ENCODE measurements at regions not wholly inside any gene's neighbourhood (a gene's known extent, or its start where the extent isn't known, plus 50 kb on each side); places are given as distances from the start of the nearest gene placed in this dataset.

DNA sequence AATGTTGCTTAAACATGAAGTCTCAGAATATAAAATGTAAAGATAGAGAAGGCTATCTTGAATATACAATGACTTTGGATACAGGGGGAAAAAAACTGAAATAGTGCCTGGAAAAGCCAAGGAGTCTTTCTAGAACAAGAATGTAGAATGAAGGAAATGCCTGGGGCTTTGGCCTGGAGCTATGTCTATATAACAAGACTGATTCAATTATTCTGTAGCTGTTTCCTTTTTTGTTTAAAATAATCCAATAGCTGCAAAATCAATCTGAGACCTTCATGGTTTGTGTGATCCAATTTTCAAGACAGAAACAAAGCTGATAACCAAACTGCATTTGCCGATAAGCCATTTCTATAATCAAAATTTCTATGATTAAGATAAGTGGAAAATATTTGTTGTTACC, 530.9 kb upstream of the NBEA start:
- no peaks in the 10 kb centered on the region for H3K9me3 ChIP-seq (replicated peaks)
- no peak overlapping the region for H3K27ac ChIP-seq
- no peak for DNase-seq
- no peaks in the 10 kb centered on the region for H3K36me3 ChIP-seq
- H3K4me3 ChIP-seq = no peak overlapping the region
- no peaks in the 10 kb centered on the region for H3K27me3 ChIP-seq
- no peaks in the 10 kb centered on the region for H3K4me1 ChIP-seq

GRCh38 chr13:34411894-34412293, 530.2 kb upstream of the NBEA start:
- no peaks in the 10 kb centered on the region for H3K9me3 ChIP-seq (replicated peaks)
- DNase-seq = no peak
- H3K27me3 ChIP-seq = no peaks in the 10 kb centered on the region
- no peak overlapping the region for H3K27ac ChIP-seq
- H3K4me1 ChIP-seq = no peaks in the 10 kb centered on the region
- H3K36me3 ChIP-seq = no peaks in the 10 kb centered on the region
- H3K4me3 ChIP-seq = no peak overlapping the region

DNA sequence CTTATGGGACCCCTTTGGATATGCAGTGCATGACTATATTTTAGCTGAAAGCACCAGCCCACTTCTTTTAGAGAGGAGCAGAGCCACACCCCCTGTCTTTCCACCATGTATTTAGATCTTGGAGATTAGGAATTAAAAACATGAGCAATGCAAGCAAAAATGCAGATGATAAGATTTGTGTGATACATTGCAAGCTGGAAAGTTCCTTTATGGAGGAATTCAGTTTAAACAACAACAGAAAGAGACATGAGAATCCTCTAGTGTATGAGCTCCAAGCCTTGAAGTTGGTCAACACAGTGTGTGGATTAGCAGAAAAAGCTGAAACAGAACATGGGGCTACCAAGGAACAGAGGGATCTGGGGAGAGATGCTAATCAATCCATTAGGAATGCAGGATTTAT, 529.8 kb upstream of the NBEA start:
- Histone ChIP-seq H3K4me3 (no peak overlapping the region), H3K27me3 (no peaks in the 10 kb centered on the region), H3K27ac (no peak overlapping the region), H3K9me3 (replicated peaks) (no peaks in the 10 kb centered on the region), H3K36me3 (no peaks in the 10 kb centered on the region), H3K4me1 (no peaks in the 10 kb centered on the region)
- no peak for DNase-seq

DNA sequence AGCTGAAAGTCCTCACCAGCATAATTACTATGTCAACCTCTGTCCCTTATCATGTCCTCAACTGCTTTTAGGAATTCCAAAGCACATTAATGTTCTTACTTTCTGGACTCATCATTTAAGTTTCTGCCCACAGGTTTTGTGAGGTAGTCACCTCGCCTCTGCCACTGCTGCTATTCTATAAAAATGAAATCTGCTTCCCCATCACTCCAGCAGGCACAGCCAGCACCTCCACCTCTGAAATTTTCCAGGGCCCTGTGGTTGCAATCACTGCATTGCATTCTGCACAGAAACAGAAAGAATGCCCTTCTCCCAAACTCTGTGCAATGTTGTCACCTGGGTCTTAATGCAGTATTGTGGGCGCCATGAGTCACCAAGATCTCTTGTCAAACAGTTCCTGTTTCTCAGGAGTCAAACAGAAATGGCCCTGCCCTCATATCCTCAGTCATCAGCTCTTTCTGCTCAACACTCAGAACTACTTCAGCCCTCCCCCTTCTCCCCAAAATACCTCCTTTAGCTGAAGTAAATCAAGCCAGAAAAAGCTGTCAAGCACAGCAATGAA, 529.2 kb upstream of the NBEA start:
- Histone ChIP-seq H3K4me3 (no peak overlapping the region), H3K9me3 (replicated peaks) (no peaks in the 10 kb centered on the region), H3K36me3 (no peaks in the 10 kb centered on the region), H3K4me1 (no peaks in the 10 kb centered on the region), H3K27ac (no peak overlapping the region), H3K27me3 (no peaks in the 10 kb centered on the region)
- no peak for DNase-seq

- no peak for DNase-seq
- Histone ChIP-seq H3K4me3 (no peak overlapping the region), H3K27ac (no peak overlapping the region), H3K9me3 (replicated peaks) (no peaks in the 10 kb centered on the region), H3K27me3 (no peaks in the 10 kb centered on the region), H3K4me1 (no peaks in the 10 kb centered on the region), H3K36me3 (no peaks in the 10 kb centered on the region)
These were observed 528.4 kb upstream of the NBEA start for GRCh38 chr13:34413538-34414210.

- H3K36me3 ChIP-seq = no peaks in the 10 kb centered on the region
- H3K4me1 ChIP-seq = no peaks in the 10 kb centered on the region
- no peak overlapping the region for H3K27ac ChIP-seq
- DNase-seq = no peak
- no peaks in the 10 kb centered on the region for H3K9me3 ChIP-seq (replicated peaks)
- no peaks in the 10 kb centered on the region for H3K27me3 ChIP-seq
- H3K4me3 ChIP-seq = no peak overlapping the region
These were observed 527.5 kb upstream of the NBEA start for GRCh38 chr13:34414616-34415015.

- Histone ChIP-seq H3K27ac (no peak overlapping the region), H3K36me3 (no peaks in the 10 kb centered on the region), H3K9me3 (replicated peaks) (no peaks in the 10 kb centered on the region), H3K27me3 (no peaks in the 10 kb centered on the region), H3K4me3 (no peak overlapping the region), H3K4me1 (no peaks in the 10 kb centered on the region)
- peak; percentile 9 to 23 for DNase-seq
These were observed 525.1 kb upstream of the NBEA start for GRCh38 chr13:34416971-34417380.

- Histone ChIP-seq H3K9me3 (replicated peaks) (no peaks in the 10 kb centered on the region), H3K27ac (no peak overlapping the region), H3K4me1 (no peaks in the 10 kb centered on the region), H3K36me3 (no peaks in the 10 kb centered on the region), H3K27me3 (no peaks in the 10 kb centered on the region), H3K4me3 (no peak overlapping the region)
- DNase-seq = no peak
These were observed 524.2 kb upstream of the NBEA start for GRCh38 chr13:34417896-34418295.

DNA sequence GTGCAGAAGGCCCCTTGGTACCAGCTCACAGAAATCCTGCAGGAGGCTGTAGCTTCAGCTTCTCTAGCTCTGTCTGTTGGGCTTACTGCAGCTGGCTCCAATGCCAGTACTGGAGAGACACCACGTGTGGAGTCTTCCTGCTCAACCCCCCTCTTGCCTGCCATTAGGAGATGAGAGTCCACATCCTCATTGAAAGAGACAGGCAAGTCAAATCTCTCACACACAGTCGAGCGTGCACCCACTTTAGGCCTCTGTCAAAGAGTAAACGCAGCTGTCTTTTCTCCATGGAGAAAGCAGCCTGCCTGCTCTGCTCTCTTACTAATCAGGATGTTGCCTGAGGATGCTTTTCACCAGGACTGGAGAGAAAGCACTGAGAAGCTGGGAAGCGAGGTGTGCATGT, 523.0 kb upstream of the NBEA start:
- H3K36me3 ChIP-seq = no peaks in the 10 kb centered on the region
- DNase-seq = peak; percentile 7 to 20
- no peaks in the 10 kb centered on the region for H3K4me1 ChIP-seq
- no peak overlapping the region for H3K4me3 ChIP-seq
- no peaks in the 10 kb centered on the region for H3K9me3 ChIP-seq (replicated peaks)
- H3K27ac ChIP-seq = no peak overlapping the region
- H3K27me3 ChIP-seq = no peaks in the 10 kb centered on the region

GRCh38 chr13:34419755-34420154, 522.3 kb upstream of the NBEA start:
- H3K27me3 ChIP-seq = no peaks in the 10 kb centered on the region
- DNase-seq = no peak
- no peaks in the 10 kb centered on the region for H3K36me3 ChIP-seq
- H3K4me1 ChIP-seq = no peaks in the 10 kb centered on the region
- H3K27ac ChIP-seq = no peak overlapping the region
- no peaks in the 10 kb centered on the region for H3K9me3 ChIP-seq (replicated peaks)
- H3K4me3 ChIP-seq = no peak overlapping the region

DNA sequence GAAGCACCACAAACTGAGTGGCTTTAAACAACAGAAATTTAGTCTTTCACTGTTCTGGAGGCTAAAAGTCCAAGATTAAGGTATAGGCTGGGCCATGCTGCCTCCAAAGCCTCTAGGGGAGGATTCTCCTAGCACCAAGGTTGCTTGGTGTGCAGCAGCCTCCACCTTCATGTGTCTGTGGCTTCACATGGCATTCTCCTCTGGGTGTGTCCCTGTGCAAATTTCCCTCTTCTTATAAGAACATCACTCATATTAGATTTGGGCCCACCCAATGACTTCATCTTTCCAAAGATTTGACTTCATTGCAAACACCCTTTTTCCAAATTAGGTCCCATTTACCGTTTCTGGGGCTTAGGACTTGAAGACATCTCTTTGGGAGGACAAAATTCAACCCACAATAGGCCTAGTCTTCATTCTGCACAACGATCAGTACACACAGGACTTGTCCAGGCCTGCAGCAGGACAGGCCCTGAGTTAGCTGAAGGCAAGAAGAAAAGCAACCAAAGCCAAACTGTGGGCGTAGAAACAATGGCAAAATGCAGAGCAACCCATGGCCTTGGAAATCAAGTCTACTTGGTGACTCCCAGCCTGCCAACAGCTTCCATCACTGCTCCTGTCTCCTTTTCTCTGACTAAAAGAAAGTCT, 521.2 kb upstream of the NBEA start:
- H3K27ac ChIP-seq = no peak overlapping the region
- no peaks in the 10 kb centered on the region for H3K4me1 ChIP-seq
- H3K27me3 ChIP-seq = no peaks in the 10 kb centered on the region
- DNase-seq = no peak
- H3K36me3 ChIP-seq = no peaks in the 10 kb centered on the region
- H3K4me3 ChIP-seq = no peak overlapping the region
- H3K9me3 ChIP-seq (replicated peaks) = no peaks in the 10 kb centered on the region

DNA sequence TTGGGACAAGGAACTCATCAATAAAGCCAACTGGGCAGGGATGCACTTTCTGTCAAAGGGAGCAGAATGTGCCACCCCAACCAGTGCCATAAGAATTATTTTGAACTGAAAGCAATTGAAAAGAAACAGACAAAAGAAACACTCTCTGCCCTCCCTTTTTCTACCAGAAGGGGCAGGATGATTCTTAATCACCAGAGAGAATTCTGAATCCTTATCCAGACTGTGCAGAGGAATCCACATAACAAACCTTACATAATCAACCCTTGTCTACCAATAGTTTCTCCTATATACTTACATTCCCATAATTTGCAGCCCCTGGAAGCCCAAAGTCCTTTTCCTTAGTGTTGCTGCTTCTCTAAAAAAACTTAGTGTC, 520.7 kb upstream of the NBEA start:
- Histone ChIP-seq H3K27ac (no peak overlapping the region), H3K9me3 (replicated peaks) (no peaks in the 10 kb centered on the region)

DNA sequence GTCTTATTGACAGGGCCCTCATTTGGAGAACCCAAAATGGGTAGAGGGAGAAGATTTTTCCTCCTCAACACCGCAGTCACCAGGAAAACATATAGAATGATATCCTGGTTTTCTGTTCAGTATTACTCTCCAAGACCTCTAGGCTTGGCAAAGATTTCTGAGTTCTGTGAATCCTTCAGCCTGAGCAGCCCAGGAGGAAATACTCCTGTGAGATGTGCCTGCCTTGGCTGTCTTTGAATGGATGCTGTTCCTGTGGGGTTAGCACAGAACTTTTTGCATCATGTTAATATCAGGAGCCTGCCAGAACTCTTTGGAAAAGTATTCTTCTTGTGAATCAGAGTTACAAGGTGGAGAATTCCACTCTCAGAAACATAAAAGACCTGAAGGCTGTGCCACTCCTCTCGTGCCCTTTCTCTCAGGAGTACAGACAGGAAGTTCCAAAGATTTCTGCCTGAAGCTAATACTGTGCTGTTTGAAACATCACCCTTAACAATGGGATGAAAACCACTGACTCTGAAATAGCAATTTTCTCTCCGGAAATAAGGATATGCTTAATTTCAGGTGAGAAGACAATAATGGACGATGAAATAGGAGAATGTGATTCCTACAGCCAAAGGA, 520.1 kb upstream of the NBEA start:
- DNase-seq = no peak
- Histone ChIP-seq H3K27ac (no peak overlapping the region), H3K4me1 (no peaks in the 10 kb centered on the region), H3K4me3 (no peak overlapping the region), H3K9me3 (replicated peaks) (no peaks in the 10 kb centered on the region), H3K36me3 (no peaks in the 10 kb centered on the region; the same call in 1 of the 2 replicates), H3K27me3 (no peaks in the 10 kb centered on the region)

More for the DNA sequence above, 520.7 kb upstream of the NBEA start:
- Histone ChIP-seq H3K36me3 (no peaks in the 10 kb centered on the region), H3K4me3 (no peak overlapping the region), H3K4me1 (no peaks in the 10 kb centered on the region), H3K27me3 (no peaks in the 10 kb centered on the region)
- DNase-seq = no peak

GRCh38 chr13:34422956-34423355, 519.1 kb upstream of the NBEA start:
- Histone ChIP-seq H3K27me3 (no peaks in the 10 kb centered on the region), H3K9me3 (replicated peaks) (no peaks in the 10 kb centered on the region), H3K4me3 (no peak overlapping the region), H3K27ac (no peak overlapping the region), H3K36me3 (no peaks in the 10 kb centered on the region; the same call in 1 of the 2 replicates), H3K4me1 (no peaks in the 10 kb centered on the region)
- no peak for DNase-seq

GRCh38 chr13:34425327-34425949, 516.6 kb upstream of the NBEA start:
- Histone ChIP-seq H3K27ac (no peak overlapping the region), H3K9me3 (replicated peaks) (no peaks in the 10 kb centered on the region), H3K4me3 (no peak overlapping the region), H3K36me3 (no peaks in the 10 kb centered on the region; the same call in 1 of the 2 replicates), H3K4me1 (no peaks in the 10 kb centered on the region), H3K27me3 (no peaks in the 10 kb centered on the region)
- no peak for DNase-seq

All from SJCRH30 (cell line).